ENCODE measurements at regions not wholly inside any gene's neighbourhood (a gene's known extent, or its start where the extent isn't known, plus 50 kb on each side); places are given as distances from the start of the nearest gene placed in this dataset.
"Not testable (repeated sequence)": the region's sequence is repeated elsewhere in the genome, so short reads cannot be mapped to it uniquely, and the experiment has no call there.

- Histone ChIP-seq H3K9me3 (ENCODE audit: low read depth, low read length) (no peaks in the 10 kb centered on the region), H3K4me1 (ENCODE audit: insufficient read depth, low read length) (no peaks in the 10 kb centered on the region), H3K4me3 (ENCODE audit: low read length) (no peak overlapping the region), H3K27me3 (ENCODE audit: insufficient read depth, low read length) (no peaks in the 10 kb centered on the region)
These were observed 91.6 kb upstream of the NUDT6 start for GRCh38 chr4:123014038-123014437.

GRCh38 chr4:123017078-123017477 is 94.7 kb upstream of the NUDT6 start:
- H3K4me1 ChIP-seq (ENCODE audit: insufficient read depth, low read length) = no peaks in the 10 kb centered on the region
- no peak overlapping the region for H3K4me3 ChIP-seq (ENCODE audit: low read length)
- H3K9me3 ChIP-seq (ENCODE audit: low read depth, low read length) = no peaks in the 10 kb centered on the region
- no peaks in the 10 kb centered on the region for H3K27me3 ChIP-seq (ENCODE audit: insufficient read depth, low read length)

DNA sequence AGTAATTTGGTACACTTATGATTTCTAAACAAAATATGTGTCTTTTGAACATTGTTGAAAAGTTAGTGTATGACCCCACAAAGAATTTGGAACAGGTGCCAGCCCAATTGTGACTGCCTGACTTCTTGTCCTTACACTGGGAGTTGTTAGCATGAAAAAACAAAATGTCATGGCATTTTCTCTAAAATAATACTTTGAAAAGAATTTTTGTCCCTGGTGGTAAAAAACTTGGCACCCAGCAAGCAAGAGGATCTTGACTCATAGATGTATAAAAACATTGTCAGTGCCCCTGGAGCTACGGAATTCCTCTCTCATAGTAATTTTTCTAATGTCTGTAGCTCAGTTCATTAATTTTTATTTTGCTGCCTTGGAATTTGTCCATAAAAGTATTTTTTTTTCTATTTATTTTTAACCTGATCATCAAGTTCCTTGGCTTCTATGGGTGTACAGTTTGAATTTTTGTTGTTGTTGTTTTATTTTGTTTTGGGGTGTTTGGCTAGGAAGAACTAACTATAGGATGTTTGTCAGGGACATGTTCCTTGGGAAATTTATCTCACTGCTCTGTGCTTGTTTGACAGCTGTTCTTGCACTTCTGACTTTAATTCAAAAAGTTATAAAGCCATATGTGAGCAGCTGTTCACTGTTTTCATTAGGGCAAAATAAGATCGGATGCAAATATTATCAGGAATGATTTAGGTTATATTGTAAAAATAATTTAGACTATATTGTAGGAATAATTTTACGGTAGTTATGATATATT is 95.4 kb upstream of the NUDT6 start:
- H3K27me3 ChIP-seq (ENCODE audit: insufficient read depth, low read length) = no peaks in the 10 kb centered on the region

GRCh38 chr4:123018396-123018775 is 96.0 kb upstream of the NUDT6 start:
- H3K4me3 ChIP-seq (ENCODE audit: low read length) = no peak overlapping the region
- no peaks in the 10 kb centered on the region for H3K9me3 ChIP-seq (ENCODE audit: low read depth, low read length)
- no peaks in the 10 kb centered on the region for H3K27me3 ChIP-seq (ENCODE audit: insufficient read depth, low read length)
- H3K4me1 ChIP-seq (ENCODE audit: insufficient read depth, low read length) = no peaks in the 10 kb centered on the region

More for the DNA sequence above, 95.4 kb upstream of the NUDT6 start:
- Histone ChIP-seq H3K4me3 (ENCODE audit: low read length) (no peak overlapping the region), H3K4me1 (ENCODE audit: insufficient read depth, low read length) (no peaks in the 10 kb centered on the region), H3K9me3 (ENCODE audit: low read depth, low read length) (no peaks in the 10 kb centered on the region)

DNA sequence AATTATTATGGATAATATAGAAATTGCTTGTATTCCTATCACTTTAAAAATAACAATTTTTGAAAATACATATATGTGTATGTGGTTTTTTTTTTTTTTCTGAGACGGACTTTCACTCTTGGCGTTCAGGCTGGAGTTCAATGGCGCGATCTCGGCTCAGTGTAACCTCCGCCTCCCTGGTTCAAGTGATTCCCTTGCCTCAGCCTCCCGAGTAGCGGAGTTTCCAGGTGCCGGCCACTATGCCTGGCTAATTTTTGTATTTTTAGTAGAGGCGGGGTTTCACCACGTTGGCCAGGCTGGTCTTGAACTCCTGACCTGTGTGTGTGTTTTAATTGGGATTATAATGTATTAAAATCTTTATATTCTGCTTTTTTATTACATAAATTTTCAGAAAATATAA is 97.9 kb upstream of the NUDT6 start:
- no peaks in the 10 kb centered on the region for H3K9me3 ChIP-seq (ENCODE audit: low read depth, low read length)
- no peaks in the 10 kb centered on the region for H3K4me1 ChIP-seq (ENCODE audit: insufficient read depth, low read length)
- H3K27me3 ChIP-seq (ENCODE audit: insufficient read depth, low read length) = no peaks in the 10 kb centered on the region
- no peak overlapping the region for H3K4me3 ChIP-seq (ENCODE audit: low read length)

GRCh38 chr4:123023647-123024046 is 101.2 kb upstream of the NUDT6 start:
- Histone ChIP-seq H3K27me3 (ENCODE audit: insufficient read depth, low read length) (no peaks in the 10 kb centered on the region), H3K4me1 (ENCODE audit: insufficient read depth, low read length) (no peaks in the 10 kb centered on the region), H3K9me3 (ENCODE audit: low read depth, low read length) (no peaks in the 10 kb centered on the region), H3K4me3 (ENCODE audit: low read length) (no peak overlapping the region)

DNA sequence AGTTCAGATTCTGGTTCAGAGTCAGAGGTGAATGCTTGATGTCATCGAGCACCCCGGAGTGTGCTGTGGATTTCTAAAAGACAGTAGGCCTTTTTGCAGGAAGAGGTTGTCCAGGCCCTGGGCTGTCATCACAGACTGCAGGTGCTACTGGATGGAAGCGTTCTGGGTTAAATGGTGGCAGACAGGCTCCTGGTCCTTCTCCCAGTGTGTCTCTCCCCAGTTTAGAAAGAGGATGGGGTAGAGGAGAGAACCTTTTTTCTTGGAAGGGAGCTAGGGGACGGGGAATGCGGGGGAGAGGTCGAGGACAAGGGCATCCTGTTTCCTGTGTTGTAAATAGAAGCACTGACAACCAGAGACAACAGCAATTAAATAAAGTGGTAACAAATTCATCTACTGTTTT is 102.3 kb upstream of the NUDT6 start:
- Histone ChIP-seq H3K27me3 (ENCODE audit: insufficient read depth, low read length) (no peaks in the 10 kb centered on the region), H3K9me3 (ENCODE audit: low read depth, low read length) (no peaks in the 10 kb centered on the region), H3K4me1 (ENCODE audit: insufficient read depth, low read length) (no peaks in the 10 kb centered on the region), H3K4me3 (ENCODE audit: low read length) (no peak overlapping the region)

GRCh38 chr4:123025398-123025797 is 103.0 kb upstream of the NUDT6 start:
- H3K4me3 ChIP-seq (ENCODE audit: low read length) = no peak overlapping the region
- H3K27me3 ChIP-seq (ENCODE audit: insufficient read depth, low read length) = no peaks in the 10 kb centered on the region
- H3K4me1 ChIP-seq (ENCODE audit: insufficient read depth, low read length) = no peaks in the 10 kb centered on the region
- H3K9me3 ChIP-seq (ENCODE audit: low read depth, low read length) = no peaks in the 10 kb centered on the region

DNA sequence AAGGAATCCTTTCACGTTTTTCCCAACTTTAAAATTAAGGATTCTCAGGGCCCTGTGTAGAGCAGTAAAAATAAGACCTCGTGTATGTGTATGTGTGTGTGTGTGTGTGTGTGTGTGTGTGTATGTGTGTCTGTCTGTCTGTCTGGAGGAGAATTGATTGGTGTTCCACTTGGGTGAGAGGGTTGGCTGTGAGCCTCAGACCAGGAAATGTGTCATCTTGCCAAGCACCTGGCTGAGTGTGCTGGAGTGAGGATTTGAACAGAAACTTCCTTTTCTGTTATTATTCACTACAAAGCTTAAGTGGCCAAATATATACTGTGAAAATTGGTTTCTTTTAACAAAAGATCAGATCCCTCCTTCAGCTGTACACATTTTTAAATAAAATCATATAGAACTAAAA is 103.6 kb upstream of the NUDT6 start:
- not testable (repeated sequence) for H3K27me3 ChIP-seq (ENCODE audit: insufficient read depth, low read length); H3K4me3 ChIP-seq (ENCODE audit: low read length); H3K9me3 ChIP-seq (ENCODE audit: low read depth, low read length); H3K4me1 ChIP-seq (ENCODE audit: insufficient read depth, low read length)

GRCh38 chr4:123031664-123032063 is 109.3 kb upstream of the NUDT6 start:
- no peaks in the 10 kb centered on the region for H3K27me3 ChIP-seq (ENCODE audit: insufficient read depth, low read length)
- no peaks in the 10 kb centered on the region for H3K4me1 ChIP-seq (ENCODE audit: insufficient read depth, low read length)
- no peak overlapping the region for H3K4me3 ChIP-seq (ENCODE audit: low read length)
- no peaks in the 10 kb centered on the region for H3K9me3 ChIP-seq (ENCODE audit: low read depth, low read length)

- Histone ChIP-seq H3K9me3 (ENCODE audit: low read depth, low read length) (no peaks in the 10 kb centered on the region), H3K4me1 (ENCODE audit: insufficient read depth, low read length) (no peaks in the 10 kb centered on the region), H3K4me3 (ENCODE audit: low read length) (no peak overlapping the region), H3K27me3 (ENCODE audit: insufficient read depth, low read length) (no peaks in the 10 kb centered on the region)
These were observed 111.6 kb upstream of the NUDT6 start for GRCh38 chr4:123034023-123034422.

- H3K27me3 ChIP-seq (ENCODE audit: insufficient read depth, low read length) = no peaks in the 10 kb centered on the region
- H3K9me3 ChIP-seq (ENCODE audit: low read depth, low read length) = no peaks in the 10 kb centered on the region
- no peaks in the 10 kb centered on the region for H3K4me1 ChIP-seq (ENCODE audit: insufficient read depth, low read length)
- H3K4me3 ChIP-seq (ENCODE audit: low read length) = no peak overlapping the region
These were observed 112.8 kb upstream of the NUDT6 start for GRCh38 chr4:123035239-123035638.

- H3K4me3 ChIP-seq (ENCODE audit: low read length) = no peak overlapping the region
These were observed 115.4 kb upstream of the NUDT6 start for GRCh38 chr4:123037804-123038203.

DNA sequence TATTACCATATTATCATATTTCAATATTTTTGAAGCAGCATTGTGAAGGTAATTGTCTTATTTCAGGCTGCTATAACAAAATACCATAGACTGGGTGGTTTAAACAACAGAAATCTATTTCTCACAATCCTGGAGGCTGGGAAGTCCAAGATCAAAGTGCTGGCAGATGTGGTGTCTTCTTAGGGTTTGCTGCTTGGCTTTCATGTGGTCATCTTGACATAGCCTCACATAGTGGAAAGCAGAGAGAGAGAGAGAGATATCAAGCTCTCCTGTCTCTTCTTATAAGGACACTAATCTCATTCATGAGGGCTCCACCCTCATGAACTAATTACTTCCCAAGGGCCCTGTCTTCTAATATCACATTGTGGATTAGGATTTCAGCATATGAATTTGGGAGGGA is 119.7 kb upstream of the NUDT6 start:
- Histone ChIP-seq H3K4me3 (ENCODE audit: low read length) (no peak overlapping the region), H3K4me1 (ENCODE audit: insufficient read depth, low read length) (no peaks in the 10 kb centered on the region), H3K9me3 (ENCODE audit: low read depth, low read length) (peaks cover 29% of the 10 kb centered on the region), H3K27me3 (ENCODE audit: insufficient read depth, low read length) (no peaks in the 10 kb centered on the region)

More at GRCh38 chr4:123037804-123038203, 115.4 kb upstream of the NUDT6 start:
- no peaks in the 10 kb centered on the region for H3K4me1 ChIP-seq (ENCODE audit: insufficient read depth, low read length)
- H3K9me3 ChIP-seq (ENCODE audit: low read depth, low read length) = peaks cover 12% of the 10 kb centered on the region
- H3K27me3 ChIP-seq (ENCODE audit: insufficient read depth, low read length) = no peaks in the 10 kb centered on the region

DNA sequence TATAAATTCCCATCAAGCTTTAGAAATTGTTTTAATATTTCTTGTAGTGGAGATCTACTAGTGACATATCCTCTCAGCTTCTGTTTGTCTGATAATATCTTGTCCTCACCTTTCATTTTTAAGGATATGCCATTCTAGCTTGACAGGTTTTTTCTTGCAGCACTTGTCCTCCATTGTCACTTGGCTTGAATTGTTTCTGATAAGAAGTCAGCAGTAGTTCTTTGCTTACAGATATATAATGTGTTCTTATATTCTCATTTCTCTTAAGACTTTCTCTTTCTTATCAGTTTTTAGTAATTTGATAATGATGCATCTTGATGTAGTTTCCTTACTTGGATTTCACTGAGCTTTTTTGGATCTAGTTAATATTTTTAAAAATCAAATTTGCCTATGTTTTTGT is 120.6 kb upstream of the NUDT6 start:
- H3K4me1 ChIP-seq (ENCODE audit: insufficient read depth, low read length) = no peaks in the 10 kb centered on the region
- no peak overlapping the region for H3K4me3 ChIP-seq (ENCODE audit: low read length)
- H3K27me3 ChIP-seq (ENCODE audit: insufficient read depth, low read length) = no peaks in the 10 kb centered on the region
- H3K9me3 ChIP-seq (ENCODE audit: low read depth, low read length) = peaks cover 38% of the 10 kb centered on the region

- no peaks in the 10 kb centered on the region for H3K27me3 ChIP-seq (ENCODE audit: insufficient read depth, low read length)
- H3K4me1 ChIP-seq (ENCODE audit: insufficient read depth, low read length) = no peaks in the 10 kb centered on the region
- peaks cover 47% of the 10 kb centered on the region for H3K9me3 ChIP-seq (ENCODE audit: low read depth, low read length)
These were observed 121.5 kb upstream of the NUDT6 start for GRCh38 chr4:123043793-123044425.

More at GRCh38 chr4:123043793-123044425, 121.5 kb upstream of the NUDT6 start:
- no peak overlapping the region for H3K4me3 ChIP-seq (ENCODE audit: low read length)
